Panc1 (cell line): ENCODE measurements at regions not wholly inside any gene's neighbourhood (a gene's known extent, or its start where the extent isn't known, plus 50 kb on each side); places are given as distances from the start of the nearest gene placed in this dataset.

ENCODE experiments used
- CTCF ChIP-seq: fragments of 450-650 bp; IDR thresholded peaks from 2 replicates; pipeline ENCODE4 v1.5.1; 2017; ENCODE audit warnings: mild to moderate bottlenecking
- POLR2AphosphoS5 ChIP-seq: IDR thresholded peaks from 2 replicates; pipeline ENCODE4 v1.6.1; 2012; ENCODE audit warnings: mild to moderate bottlenecking, low read depth, low read length, moderate library complexity
- REST ChIP-seq, 2 experiments: IDR thresholded peaks; 2 replicates each; pipeline ENCODE4 v1.6.1; 2011 to 2012; ENCODE audit warnings: low read depth in 2 of 2, control low read depth in 1 of 2, low read length in 1 of 2, mild to moderate bottlenecking in 1 of 2, moderate library complexity in 1 of 2; ENCODE audit not compliant: insufficient read depth in 1 of 2
- SIN3A ChIP-seq: IDR thresholded peaks from 2 replicates; pipeline ENCODE4 v1.6.1; 2012; ENCODE audit warnings: low read depth, mild to moderate bottlenecking, low read length, moderate library complexity, borderline replicate concordance; ENCODE audit not compliant: insufficient read depth
- TCF7L2 ChIP-seq: IDR thresholded peaks from 2 replicates; pipeline ENCODE4 v1.6.1; 2011; ENCODE audit warnings: mild to moderate bottlenecking, low read depth, low read length, inconsistent platforms

- TF ChIP-seq CTCF, result no peak
- no peak for TF ChIP-seq REST (IDR thresholded peaks at IDR 0.05; ENCODE audit: insufficient read depth in 1 of 2, low read depth in 2 of 2, low read length in 1 of 2)
- no peak for TF ChIP-seq SIN3A
- TF ChIP-seq TCF7L2, result no peak
- TF ChIP-seq POLR2AphosphoS5, result no peak
Measured at GRCh38 chr3:102102394-102102793, 253.1 kb downstream of the NFKBIZ start.
